Effector memory CD4-positive, alpha-beta T cell (primary cell): ENCODE measurements at regions not wholly inside any gene's neighbourhood (a gene's known extent, or its start where the extent isn't known, plus 50 kb on each side); places are given as distances from the start of the nearest gene placed in this dataset.
"Not testable (repeated sequence)": the region's sequence is repeated elsewhere in the genome, so short reads cannot be mapped to it uniquely, and the experiment has no call there.

Experiments used
- DNase-seq, 3 donors: peaks; one replicate each; pipeline ENCODE4 v3.0.0-alpha.2; 2020
- H3K27ac ChIP-seq: 2 replicates; pipeline ENCODE4 v1.7.0; 2013; ENCODE audit warnings: mild to moderate bottlenecking, low read length, moderate library complexity; ENCODE audit not compliant: insufficient read depth, poor library complexity, severe bottlenecking
- H3K27me3 ChIP-seq: replicated peaks from 2 replicates; pipeline ENCODE4 v1.7.0; 2013; ENCODE audit warnings: mild to moderate bottlenecking, low read length; ENCODE audit not compliant: insufficient read depth, control insufficient read depth, poor library complexity, severe bottlenecking
- H3K36me3 ChIP-seq: 2 replicates; pipeline ENCODE4 v1.7.0; 2013; ENCODE audit warnings: mild to moderate bottlenecking, low read length, moderate library complexity; ENCODE audit not compliant: control insufficient read depth, insufficient read depth
- H3K4me1 ChIP-seq: 2 replicates; pipeline ENCODE4 v1.7.0; 2013; ENCODE audit warnings: low read length, mild to moderate bottlenecking; ENCODE audit not compliant: control insufficient read depth, insufficient read depth, poor library complexity, severe bottlenecking
- H3K4me3 ChIP-seq: 2 replicates; pipeline ENCODE4 v1.7.0; 2013; ENCODE audit warnings: low read length, low read depth, mild to moderate bottlenecking; ENCODE audit not compliant: insufficient read depth, poor library complexity, severe bottlenecking
- H3K9me3 ChIP-seq: 2 replicates; pipeline ENCODE4 v1.7.0; 2013; ENCODE audit warnings: mild to moderate bottlenecking, low read length, moderate library complexity; ENCODE audit not compliant: control insufficient read depth

- Histone ChIP-seq H3K36me3 (no peaks in the 10 kb centered on the region), H3K4me3 (no peak overlapping the region), H3K4me1 (no peaks in the 10 kb centered on the region), H3K27me3 (no peaks in the 10 kb centered on the region), H3K9me3 (no peaks in the 10 kb centered on the region), H3K27ac (no peak overlapping the region)
- no peak for DNase-seq
These were observed 763.2 kb upstream of the SPRY2 start for GRCh38 chr13:81104035-81104715.

GRCh38 chr13:81102066-81102465 lies 761.1 kb upstream of the SPRY2 start:
- not testable (repeated sequence) for H3K4me1 ChIP-seq, H3K4me3 ChIP-seq, H3K36me3 ChIP-seq, H3K27ac ChIP-seq, H3K27me3 ChIP-seq, H3K9me3 ChIP-seq, DNase-seq

DNA sequence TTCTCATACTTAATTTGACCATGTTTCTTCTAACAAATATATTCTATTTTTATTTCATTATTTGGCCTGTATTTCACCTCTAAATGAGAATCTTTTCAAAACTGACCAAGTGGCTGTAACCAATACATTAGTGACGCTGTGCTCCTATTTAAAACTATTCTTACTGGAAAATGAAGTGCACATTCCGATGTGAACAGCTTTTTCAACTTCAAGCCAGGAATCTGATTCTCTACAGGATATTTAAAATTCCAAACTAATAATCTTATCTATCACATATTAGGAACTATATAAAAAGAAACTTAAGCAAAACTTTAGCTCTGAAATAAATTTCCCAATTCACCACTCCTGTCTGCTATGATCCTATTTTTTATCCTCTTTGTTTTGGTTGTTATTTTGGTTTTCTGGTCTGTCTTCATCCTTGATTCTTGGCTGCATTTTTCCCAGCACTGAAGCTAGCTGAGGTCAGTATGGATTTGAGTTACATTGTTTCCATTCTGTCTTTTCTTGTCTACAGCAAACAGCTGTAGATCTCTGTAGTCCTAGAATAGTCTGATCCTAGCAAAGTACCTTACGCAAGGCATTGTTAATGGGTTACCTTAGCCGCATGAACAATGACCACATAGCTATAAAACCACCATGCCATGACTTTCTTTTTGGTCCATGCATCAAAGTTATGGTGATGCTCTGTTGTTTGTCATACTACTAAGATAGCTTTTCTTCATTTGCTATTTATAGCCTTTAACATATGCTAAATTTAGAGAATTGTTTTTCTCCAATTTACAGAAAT lies 748.6 kb upstream of the SPRY2 start:
- Histone ChIP-seq H3K27me3 (no peaks in the 10 kb centered on the region), H3K9me3 (no peaks in the 10 kb centered on the region), H3K4me3 (no peak overlapping the region), H3K4me1 (no peaks in the 10 kb centered on the region), H3K36me3 (no peaks in the 10 kb centered on the region), H3K27ac (no peak overlapping the region)
- no peak for DNase-seq

DNA sequence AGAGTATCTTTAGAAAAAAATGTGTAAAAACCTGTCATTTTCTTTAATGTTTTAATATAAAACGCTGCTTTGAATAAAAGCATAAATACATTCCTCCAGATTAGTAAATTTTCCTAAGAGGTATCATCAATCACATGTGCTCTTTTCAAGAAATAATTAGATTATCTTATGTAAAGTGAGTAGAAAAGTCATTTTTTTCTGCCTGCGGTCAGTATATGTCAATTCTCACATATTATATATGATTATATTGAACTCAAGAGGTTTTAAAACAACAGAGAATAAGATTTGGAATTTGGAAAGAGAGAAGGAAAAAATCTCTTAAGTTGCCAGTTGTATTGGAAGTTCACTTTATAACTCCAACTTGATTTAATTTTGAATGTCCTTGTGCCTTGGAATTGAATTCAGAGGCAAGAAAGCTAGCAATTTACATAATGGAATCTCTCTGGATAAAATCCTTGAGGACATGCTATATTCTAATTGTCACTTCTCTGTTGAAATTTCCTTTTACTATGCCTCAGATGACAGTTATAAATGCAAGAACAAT lies 740.1 kb upstream of the SPRY2 start:
- H3K27me3 ChIP-seq = no peaks in the 10 kb centered on the region
- no peaks in the 10 kb centered on the region for H3K9me3 ChIP-seq
- H3K4me3 ChIP-seq = no peak overlapping the region
- no peak for DNase-seq
- H3K27ac ChIP-seq = no peak overlapping the region
- H3K4me1 ChIP-seq = no peaks in the 10 kb centered on the region
- H3K36me3 ChIP-seq = no peaks in the 10 kb centered on the region

GRCh38 chr13:81078048-81078447 lies 737.1 kb upstream of the SPRY2 start:
- H3K27me3 ChIP-seq = no peaks in the 10 kb centered on the region
- no peaks in the 10 kb centered on the region for H3K9me3 ChIP-seq
- no peak overlapping the region for H3K4me3 ChIP-seq
- H3K27ac ChIP-seq = no peak overlapping the region
- DNase-seq = no peak
- no peaks in the 10 kb centered on the region for H3K4me1 ChIP-seq
- no peaks in the 10 kb centered on the region for H3K36me3 ChIP-seq

DNA sequence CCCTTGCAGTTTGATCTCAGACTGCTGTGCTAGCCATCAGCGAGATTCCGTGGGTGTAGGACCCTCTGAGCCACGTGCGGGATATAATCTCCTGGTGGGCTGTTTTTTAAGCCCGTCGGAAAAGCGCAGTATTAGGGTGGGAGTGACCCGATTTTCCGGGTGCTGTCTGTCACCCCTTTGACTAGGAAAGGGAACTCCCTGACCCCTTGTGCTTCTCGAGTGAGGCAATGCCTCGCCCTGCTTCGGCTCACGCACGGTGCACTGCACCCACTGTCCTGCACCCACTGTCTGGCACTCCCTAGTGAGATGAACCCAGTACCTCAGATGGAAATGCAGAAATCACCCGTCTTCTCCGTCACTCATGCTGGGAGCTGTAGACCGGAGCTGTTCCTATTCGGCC lies 728.9 kb upstream of the SPRY2 start:
- H3K4me3 ChIP-seq, H3K9me3 ChIP-seq, DNase-seq, H3K27ac ChIP-seq, H3K27me3 ChIP-seq, H3K4me1 ChIP-seq, H3K36me3 ChIP-seq: not testable (repeated sequence)

DNA sequence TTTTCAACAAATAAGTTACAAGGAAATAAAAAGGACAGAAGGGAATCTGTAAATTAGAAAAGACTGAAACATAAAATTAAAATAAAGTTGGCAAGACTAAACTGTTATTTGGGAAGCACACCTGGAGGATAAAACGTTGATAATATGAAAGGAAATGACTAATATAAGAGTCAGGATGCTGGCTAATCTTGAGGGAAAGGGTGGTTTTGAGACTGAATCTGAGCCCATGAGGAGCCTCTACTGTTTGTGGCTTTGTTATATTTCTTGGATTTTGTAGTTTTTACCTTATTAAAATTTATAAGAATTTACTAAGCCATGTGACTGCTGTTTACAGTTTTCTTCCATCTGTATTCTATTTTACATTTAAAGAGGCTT lies 718.0 kb upstream of the SPRY2 start:
- Histone ChIP-seq H3K27ac (no peak overlapping the region), H3K9me3 (no peaks in the 10 kb centered on the region), H3K36me3 (no peaks in the 10 kb centered on the region), H3K27me3 (no peaks in the 10 kb centered on the region), H3K4me3 (no peak overlapping the region), H3K4me1 (no peaks in the 10 kb centered on the region)
- DNase-seq = no peak

DNA sequence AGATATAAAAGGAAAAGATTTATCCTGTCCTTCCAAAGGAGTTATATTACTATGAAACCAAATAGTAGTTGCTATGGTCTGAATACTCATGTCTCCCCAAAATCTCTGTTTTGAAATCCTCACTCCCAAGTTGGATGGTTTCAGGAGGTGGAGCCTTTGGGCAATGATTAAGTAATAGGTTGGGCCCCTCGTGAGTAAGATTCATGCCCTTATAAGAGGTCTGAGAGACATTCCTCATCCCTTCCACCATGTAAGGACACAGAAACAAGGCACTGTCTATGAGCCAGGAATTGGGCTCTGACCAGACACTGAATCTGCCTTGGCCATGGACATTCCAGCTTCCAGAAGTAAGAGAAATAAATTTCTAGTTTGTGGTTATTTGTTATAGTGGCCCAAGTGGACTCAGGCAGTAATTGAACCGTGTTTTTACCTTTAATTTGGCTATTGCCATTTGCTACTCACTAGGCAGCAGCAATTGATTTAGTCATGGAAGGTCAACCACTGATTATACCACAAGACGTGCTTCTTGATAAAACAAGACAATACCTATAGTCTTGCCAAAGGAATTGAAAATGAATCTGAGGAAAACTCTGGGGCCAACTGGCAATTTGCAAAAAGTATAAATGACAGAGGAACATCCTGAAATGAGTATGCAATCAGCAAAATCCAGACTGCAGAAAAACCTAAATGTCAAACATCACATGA lies 717.4 kb upstream of the SPRY2 start:
- H3K36me3 ChIP-seq = no peaks in the 10 kb centered on the region
- no peaks in the 10 kb centered on the region for H3K27me3 ChIP-seq
- H3K4me1 ChIP-seq = no peaks in the 10 kb centered on the region
- H3K4me3 ChIP-seq = no peak overlapping the region
- no peak overlapping the region for H3K27ac ChIP-seq
- DNase-seq = no peak
- H3K9me3 ChIP-seq = no peaks in the 10 kb centered on the region

- no peak for DNase-seq
- Histone ChIP-seq H3K4me3 (no peak overlapping the region), H3K27me3 (no peaks in the 10 kb centered on the region), H3K27ac (no peak overlapping the region), H3K36me3 (no peaks in the 10 kb centered on the region), H3K9me3 (no peaks in the 10 kb centered on the region), H3K4me1 (no peaks in the 10 kb centered on the region)
These were observed 710.9 kb upstream of the SPRY2 start for GRCh38 chr13:81051873-81052272.

DNA sequence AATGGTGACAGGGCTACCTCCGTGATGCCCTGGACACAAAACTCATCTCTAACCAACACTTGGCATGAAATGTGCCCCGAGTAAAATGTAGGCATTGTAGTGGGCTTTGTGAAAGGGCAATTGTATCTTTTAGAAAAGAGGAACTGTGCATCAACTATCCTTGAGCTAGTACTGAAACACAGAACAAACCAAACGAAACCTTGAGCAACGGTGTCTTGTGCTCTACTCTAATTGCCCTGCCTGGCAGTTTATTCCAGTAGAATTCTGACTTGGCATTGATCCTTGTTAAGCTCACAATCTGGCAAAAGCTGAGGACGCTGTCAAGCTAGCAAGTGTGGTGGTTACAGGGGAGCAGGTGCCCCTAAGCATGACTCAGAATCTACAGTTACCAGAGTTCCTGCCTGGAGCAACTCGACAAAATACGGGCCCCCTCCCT lies 707.1 kb upstream of the SPRY2 start:
- no peak overlapping the region for H3K27ac ChIP-seq
- H3K27me3 ChIP-seq = no peaks in the 10 kb centered on the region
- H3K4me3 ChIP-seq = no peak overlapping the region
- no peaks in the 10 kb centered on the region for H3K36me3 ChIP-seq
- DNase-seq = no peak
- no peaks in the 10 kb centered on the region for H3K9me3 ChIP-seq
- H3K4me1 ChIP-seq = no peaks in the 10 kb centered on the region
